Mesodermal cell (in vitro differentiated cells): ENCODE measurements at regions not wholly inside any gene's neighbourhood (a gene's known extent, or its start where the extent isn't known, plus 50 kb on each side); places are given as distances from the start of the nearest gene placed in this dataset.

Experiments used
- H3K27ac ChIP-seq: 2 replicates; pipeline ENCODE4 v1.7.0; 2013; ENCODE audit warnings: mild to moderate bottlenecking, low read depth, low read length, moderate library complexity; ENCODE audit not compliant: severe bottlenecking
- H3K36me3 ChIP-seq: 2 replicates; pipeline ENCODE4 v1.7.1; 2013; ENCODE audit warnings: mild to moderate bottlenecking, low read length, moderate library complexity; ENCODE audit not compliant: control insufficient read depth, insufficient read depth
- H3K4me1 ChIP-seq: one replicate; pipeline ENCODE4 v1.7.1; 2013; ENCODE audit warnings: mild to moderate bottlenecking, low read length; ENCODE audit not compliant: insufficient read depth, control insufficient read depth, poor library complexity, severe bottlenecking
- H3K4me3 ChIP-seq: 2 replicates; pipeline ENCODE4 v1.7.0; 2013; ENCODE audit warnings: low read length, control low read depth, mild to moderate bottlenecking; ENCODE audit not compliant: insufficient read depth, poor library complexity, severe bottlenecking; ENCODE audit errors: extremely low read depth
- H3K9me3 ChIP-seq: 2 replicates; pipeline ENCODE4 v1.7.1; 2013; ENCODE audit warnings: mild to moderate bottlenecking, low read length, moderate library complexity; ENCODE audit not compliant: control insufficient read depth
- WGBS, 2 experiments: methylation state at CpG; one replicate each; pipeline ENCODE4 v1.1.5; 2013; ENCODE audit warnings: missing lambda C conversion rate in 2 of 2; ENCODE audit not compliant: insufficient coverage in 2 of 2; 5-methylcytosine and 5-hydroxymethylcytosine counted together

DNA sequence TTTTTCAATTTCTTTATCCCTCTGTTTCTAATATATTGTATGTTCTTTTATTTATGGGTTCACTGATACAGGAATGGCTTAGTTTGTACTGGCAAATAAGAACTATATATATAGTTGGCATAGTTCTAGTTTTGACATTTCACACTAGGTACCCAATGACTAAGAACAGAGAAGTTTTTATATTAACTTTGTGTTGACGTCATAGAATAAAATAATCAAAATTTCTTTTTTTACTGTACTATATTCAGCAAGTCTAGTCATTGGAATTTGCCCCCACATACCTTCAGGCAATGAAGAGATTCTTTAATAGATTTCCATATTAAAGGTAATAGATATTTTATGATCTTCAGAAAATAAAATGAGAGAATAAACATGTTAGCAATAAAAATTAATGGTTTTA is 713.2 kb downstream of the NOVA1 start:
- no CpG with 5 or more reads among the region's 1 CpG for WGBS, 2 experiments
- Histone ChIP-seq H3K27ac (no peak overlapping the region), H3K9me3 (no peaks in the 10 kb centered on the region), H3K4me3 (no peak overlapping the region), H3K4me1 (peaks cover 7% of the 10 kb centered on the region), H3K36me3 (no peaks in the 10 kb centered on the region)

DNA sequence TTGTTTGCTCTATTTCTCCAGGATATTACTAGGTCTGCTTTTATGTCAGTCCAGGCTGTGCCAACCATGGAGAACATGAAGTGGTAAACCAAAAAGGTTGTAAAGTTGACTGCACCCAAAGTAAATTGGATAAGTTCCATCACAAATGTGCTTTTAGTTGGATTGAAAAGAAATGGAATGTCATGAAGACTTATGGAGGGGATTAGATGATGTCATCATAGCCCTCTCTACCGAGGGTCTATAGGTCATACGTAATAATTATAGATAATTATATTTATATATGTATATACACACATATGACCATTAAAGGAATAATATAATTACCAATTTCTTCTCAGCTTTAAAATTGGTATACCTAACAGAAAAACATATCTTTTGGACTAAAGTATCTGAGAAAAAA is 714.9 kb downstream of the NOVA1 start:
- peaks cover 7% of the 10 kb centered on the region for H3K4me1 ChIP-seq
- no peak overlapping the region for H3K4me3 ChIP-seq
- no peaks in the 10 kb centered on the region for H3K36me3 ChIP-seq
- no peak overlapping the region for H3K27ac ChIP-seq
- H3K9me3 ChIP-seq, result no peaks in the 10 kb centered on the region
- no CpG with 5 or more reads among the region's 2 CpGs for WGBS, 2 experiments

DNA sequence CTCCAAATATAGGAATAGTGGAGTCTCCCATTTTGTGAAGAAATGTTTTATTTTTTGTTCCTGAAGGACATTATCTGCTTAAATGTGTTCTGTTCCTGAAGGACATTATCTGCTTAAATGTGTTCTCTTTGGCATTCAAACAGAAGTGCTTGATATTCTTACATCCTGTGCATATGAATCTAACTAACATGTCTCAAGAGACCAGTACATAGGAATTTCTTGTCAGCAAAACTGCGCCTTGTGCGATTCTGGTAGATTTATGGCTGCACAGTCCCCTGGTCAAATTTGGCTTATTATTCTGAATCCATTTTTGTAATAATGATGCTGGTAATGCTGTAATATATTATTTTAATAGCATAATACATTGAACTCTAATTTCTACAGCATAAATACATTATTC is 722.4 kb downstream of the NOVA1 start:
- Histone ChIP-seq H3K9me3 (no peaks in the 10 kb centered on the region), H3K36me3 (no peaks in the 10 kb centered on the region), H3K4me1 (no peaks in the 10 kb centered on the region), H3K27ac (peak overlapping the region; percentile 32), H3K4me3 (no peak overlapping the region)
- 100% methylated on average over 1 of the region's 2 CpGs; no CpG with 5 or more reads in 1 of the 2 experiments for WGBS, 2 experiments

DNA sequence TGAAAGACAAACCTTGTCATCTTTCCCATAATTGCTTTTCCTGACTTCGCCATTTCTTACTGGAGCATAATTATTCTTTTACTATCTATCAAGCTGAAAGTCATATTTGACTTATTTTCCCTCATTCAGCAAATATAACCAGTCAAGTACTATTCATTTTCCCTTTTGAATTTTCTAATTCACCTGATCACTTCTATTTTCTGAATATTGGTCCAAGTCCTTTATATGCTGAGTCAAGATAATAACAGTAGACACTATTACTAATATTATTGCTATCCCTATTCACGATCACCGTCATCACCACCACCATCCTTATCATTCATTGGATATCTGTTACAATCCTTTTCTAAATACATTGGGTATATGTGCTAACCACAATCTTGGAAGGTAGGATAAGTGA is 728.0 kb downstream of the NOVA1 start:
- H3K36me3 ChIP-seq, result no peaks in the 10 kb centered on the region
- H3K27ac ChIP-seq, result no peak overlapping the region
- H3K4me3 ChIP-seq, result no peak overlapping the region
- WGBS, 2 experiments, result 85% methylated on average over 1 of the region's 3 CpGs; no CpG with 5 or more reads in 1 of the 2 experiments
- H3K4me1 ChIP-seq, result no peaks in the 10 kb centered on the region
- no peaks in the 10 kb centered on the region for H3K9me3 ChIP-seq

DNA sequence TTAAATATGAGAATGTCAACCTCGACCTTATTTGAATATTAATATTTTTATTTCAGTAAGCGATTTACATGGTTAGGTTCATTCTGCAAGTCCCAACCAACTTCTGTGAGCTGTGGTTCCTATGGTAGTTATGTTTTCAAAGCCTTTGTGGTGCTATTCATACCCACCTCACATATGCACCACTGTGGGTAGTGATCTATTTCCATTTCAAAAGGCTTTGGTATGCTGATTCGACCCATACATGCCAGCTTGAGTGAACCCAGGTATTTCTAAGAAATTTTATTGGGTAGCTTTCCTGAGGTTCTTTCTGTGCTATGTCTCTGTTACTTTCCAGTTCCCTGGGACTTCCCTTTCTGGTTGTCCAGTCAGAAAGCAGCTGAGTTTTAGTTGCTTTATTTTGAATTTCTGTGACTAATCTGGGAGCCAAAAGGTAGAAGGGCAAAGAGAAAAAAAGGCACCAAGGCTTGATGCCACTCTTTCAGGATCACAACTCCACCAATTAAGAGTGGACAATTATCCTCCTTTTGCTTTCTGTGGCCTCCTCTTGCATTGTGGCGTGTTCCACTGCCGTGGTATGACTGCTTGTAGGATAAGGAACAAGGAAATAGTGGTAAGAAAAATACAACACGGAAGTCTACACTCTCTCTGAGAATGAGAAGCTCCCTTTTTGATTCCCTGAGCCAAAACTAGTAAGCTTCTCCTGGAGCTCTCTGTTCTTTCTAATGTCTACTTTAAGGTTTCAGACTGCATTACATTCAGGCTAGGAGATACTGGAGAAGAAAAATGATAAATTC is 729.1 kb downstream of the NOVA1 start:
- Histone ChIP-seq H3K36me3 (no peaks in the 10 kb centered on the region), H3K9me3 (no peaks in the 10 kb centered on the region), H3K4me3 (no peak overlapping the region), H3K4me1 (no peaks in the 10 kb centered on the region), H3K27ac (no peak overlapping the region)
- WGBS, 2 experiments, result 0 to 75% methylated on average over 1 of the region's 6 CpGs

DNA sequence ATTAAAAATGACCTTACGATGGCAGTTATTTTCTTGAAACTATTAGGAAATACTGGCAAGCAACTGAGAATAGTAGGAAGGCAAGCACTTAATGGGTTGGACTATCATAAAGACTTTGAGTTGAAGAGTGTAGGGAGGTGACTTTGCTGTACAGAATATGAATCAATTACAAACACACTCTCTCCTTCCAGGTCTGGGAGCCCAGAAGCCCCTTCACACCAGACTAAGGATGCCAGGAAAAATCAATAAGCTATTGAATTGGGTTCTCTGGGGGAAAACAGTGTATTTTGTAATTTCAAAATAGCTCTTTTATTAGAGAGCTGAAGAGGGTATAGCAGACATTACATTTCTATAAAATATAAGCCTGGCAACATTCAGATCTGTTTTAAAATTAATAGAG is 736.4 kb downstream of the NOVA1 start:
- Histone ChIP-seq H3K4me1 (no peaks in the 10 kb centered on the region), H3K36me3 (no peaks in the 10 kb centered on the region), H3K4me3 (no peak overlapping the region), H3K27ac (no peak overlapping the region), H3K9me3 (no peaks in the 10 kb centered on the region)
- 86 to 100% methylated on average over 1 of the region's 1 CpG for WGBS, 2 experiments

DNA sequence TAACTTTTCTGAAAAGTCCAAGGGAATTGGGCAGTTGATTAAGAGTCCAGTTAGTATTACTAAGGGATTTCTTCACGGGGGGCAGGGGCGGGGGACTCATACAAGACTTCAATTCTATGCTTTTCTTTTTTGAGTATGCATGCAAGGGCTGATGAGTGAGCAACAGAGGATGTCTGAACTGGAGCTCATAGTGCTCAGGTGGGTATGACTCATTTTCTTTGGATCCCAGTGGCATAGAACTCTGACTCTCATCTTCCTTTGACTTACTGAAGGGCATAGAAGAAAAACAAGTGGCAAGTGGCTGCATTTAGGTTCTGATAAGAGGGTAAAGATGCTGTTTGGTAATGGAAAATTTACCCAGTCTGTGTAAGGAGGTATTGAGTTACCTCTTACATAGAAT is 749.2 kb downstream of the NOVA1 start:
- Histone ChIP-seq H3K9me3 (no peaks in the 10 kb centered on the region), H3K27ac (no peak overlapping the region), H3K36me3 (no peaks in the 10 kb centered on the region), H3K4me3 (no peak overlapping the region), H3K4me1 (no peaks in the 10 kb centered on the region)
- 73% methylated on average over 2 of the region's 2 CpGs; no CpG with 5 or more reads in 1 of the 2 experiments for WGBS, 2 experiments

DNA sequence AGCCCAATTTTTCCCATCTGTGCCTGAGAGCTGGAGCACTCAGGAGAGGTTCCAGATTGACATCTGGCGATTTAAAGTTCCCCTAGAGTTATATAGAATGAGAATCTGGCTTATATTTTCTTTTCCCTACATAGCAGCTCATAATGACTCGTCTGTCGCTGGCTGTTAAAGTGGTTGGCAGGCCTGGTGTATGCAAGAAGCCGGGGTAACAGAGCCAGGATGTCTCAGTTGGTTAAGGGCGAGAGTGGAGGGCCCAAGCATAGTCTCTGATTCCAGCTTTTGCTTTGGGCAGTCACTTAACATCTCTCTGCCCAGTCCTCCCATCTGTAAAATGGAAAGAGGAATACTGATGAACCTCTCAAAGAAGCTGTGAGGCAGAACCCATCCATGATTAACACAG is 751.6 kb downstream of the NOVA1 start:
- H3K9me3 ChIP-seq, result no peaks in the 10 kb centered on the region
- H3K36me3 ChIP-seq, result no peaks in the 10 kb centered on the region
- H3K4me3 ChIP-seq, result no peak overlapping the region
- WGBS, 2 experiments, result 84 to 100% methylated on average over 1 to 4 of the region's 5 CpGs
- H3K27ac ChIP-seq, result no peak overlapping the region
- no peaks in the 10 kb centered on the region for H3K4me1 ChIP-seq

DNA sequence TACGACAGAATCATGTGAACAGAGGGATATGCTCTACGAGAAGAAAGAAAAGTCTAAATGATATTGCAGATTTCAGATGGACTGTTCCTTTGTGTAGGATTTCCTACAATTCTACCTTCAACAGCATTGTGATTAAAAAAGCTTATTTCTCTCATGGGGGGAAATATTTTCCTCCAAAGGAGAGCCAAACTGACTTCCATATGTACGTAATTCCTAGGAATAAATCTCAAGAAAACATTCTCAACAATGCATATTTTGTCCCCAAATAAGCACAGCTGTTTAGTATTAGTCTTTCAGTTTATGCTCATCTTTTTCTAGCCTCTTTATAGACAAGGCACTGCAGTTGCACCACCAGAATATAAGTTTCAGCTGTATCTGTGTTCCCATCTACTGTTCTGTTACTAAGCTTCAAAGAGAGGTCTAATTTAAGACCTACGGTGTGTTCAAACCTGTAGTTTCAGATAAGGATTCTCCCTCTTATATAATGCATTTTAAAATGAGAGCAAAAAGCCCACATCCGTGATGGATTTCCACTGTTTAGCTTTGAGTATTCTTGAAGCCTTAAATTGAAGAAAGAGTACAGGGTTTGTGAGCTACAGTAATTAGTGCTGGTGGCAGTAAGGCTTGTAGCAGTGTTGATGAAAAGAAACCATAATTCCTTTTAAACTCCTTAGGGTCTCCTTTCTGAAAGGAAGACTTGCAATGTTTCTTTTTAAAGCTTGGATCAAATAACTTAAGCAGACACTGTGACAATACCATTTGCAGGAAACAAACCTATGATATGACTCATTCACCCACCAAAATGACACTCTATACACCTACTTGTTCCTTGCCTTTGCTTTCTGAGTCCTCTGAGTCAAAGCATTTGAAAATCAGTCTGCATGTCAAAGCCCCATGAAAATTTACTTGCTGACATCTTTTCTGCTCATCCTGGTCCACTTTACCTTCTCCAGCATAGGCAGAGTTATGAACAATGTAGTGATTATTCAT is 754.1 kb downstream of the NOVA1 start:
- no peaks in the 10 kb centered on the region for H3K36me3 ChIP-seq
- 67 to 94% methylated on average over 2 to 3 of the region's 5 CpGs for WGBS, 2 experiments
- no peaks in the 10 kb centered on the region for H3K4me1 ChIP-seq

DNA sequence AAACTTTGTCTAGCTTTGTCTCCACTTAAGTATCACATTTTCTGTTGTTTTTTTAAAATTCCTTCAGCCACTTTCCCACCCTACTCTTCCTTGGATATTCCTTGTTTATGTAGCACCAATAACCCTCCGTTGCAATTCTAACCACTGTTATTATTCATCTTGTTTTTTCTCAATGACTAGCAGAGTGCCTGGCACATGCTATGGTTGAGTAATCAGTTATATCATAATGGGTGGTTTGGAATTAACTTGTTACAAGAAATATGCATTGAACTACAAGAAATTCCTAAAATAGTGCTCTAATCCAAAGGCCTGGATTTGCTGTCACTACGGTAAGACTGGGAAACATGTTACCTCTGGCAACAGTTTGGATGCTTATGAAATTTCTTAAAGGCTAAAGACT is 756.6 kb downstream of the NOVA1 start:
- 82 to 89% methylated on average over 1 to 2 of the region's 2 CpGs for WGBS, 2 experiments
- Histone ChIP-seq H3K27ac (no peak overlapping the region), H3K9me3 (no peaks in the 10 kb centered on the region), H3K4me1 (no peaks in the 10 kb centered on the region), H3K4me3 (no peak overlapping the region), H3K36me3 (no peaks in the 10 kb centered on the region)

More for the DNA sequence above, 754.1 kb downstream of the NOVA1 start:
- Histone ChIP-seq H3K27ac (no peak overlapping the region), H3K9me3 (no peaks in the 10 kb centered on the region), H3K4me3 (no peak overlapping the region)
